Dermis blood vessel endothelial cell (primary cell): ENCODE measurements at regions not wholly inside any gene's neighbourhood (a gene's known extent, or its start where the extent isn't known, plus 50 kb on each side); places are given as distances from the start of the nearest gene placed in this dataset.
"Not testable (repeated sequence)": the region's sequence is repeated elsewhere in the genome, so short reads cannot be mapped to it uniquely, and the experiment has no call there.

Source experiments
- DNase-seq: peaks from one replicate; pipeline ENCODE4 v3.0.0; 2010

DNA sequence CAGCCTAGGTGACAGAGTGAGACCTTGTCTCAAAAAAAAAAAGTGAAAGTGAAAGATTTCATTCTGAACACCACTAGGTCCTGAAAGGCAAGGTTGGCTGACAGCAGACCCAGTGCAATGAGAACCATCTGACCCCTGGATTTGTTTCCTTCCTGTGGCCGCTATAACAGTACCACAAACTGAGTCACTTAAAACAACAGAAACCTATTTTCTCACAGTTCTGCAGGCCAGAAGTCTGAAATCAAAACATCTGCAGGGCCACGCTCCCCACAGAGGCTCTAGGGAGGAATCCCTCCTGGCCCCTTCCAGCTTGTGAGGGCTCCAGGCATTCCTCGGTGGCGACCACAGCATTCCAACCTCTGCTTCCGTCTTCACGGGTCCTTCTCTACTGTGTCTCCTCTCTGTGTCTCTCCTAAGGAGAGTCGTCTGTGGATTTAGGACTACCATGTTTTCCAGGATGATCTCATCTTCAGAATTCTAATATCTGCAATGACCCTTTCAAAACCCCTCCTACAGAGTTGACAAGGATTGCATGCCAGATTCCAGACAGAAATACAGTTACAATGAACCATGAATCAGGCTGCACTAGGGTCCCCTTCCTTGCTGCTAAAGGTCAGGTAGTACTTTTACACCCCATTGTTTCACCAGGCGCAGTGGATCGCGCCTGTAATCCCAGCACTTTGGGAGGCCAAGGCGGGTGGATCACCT is 78.0 kb upstream of the ADGRL1 start:
- DNase-seq, result peak; percentile 86

DNA sequence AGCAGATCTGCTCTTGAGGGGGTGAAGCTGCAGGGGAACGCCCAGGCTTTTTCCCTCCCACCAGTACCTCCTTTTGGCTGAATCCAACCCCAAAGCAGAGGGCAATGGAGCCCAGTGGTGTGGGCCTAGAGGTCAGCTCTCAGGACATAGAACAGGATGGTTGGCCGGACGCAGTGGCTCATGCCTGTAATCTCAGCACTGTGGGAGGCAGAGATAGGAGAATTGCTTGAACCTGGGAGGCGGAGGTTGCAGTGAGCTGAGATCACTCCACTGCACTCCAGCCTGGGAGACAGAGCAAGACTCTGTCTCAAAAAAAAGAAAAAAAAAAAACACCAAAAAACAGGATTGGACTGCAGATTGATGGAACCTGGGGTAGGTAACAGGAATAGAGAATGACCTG is 73.3 kb upstream of the ADGRL1 start:
- DNase-seq, result not testable (repeated sequence)

DNA sequence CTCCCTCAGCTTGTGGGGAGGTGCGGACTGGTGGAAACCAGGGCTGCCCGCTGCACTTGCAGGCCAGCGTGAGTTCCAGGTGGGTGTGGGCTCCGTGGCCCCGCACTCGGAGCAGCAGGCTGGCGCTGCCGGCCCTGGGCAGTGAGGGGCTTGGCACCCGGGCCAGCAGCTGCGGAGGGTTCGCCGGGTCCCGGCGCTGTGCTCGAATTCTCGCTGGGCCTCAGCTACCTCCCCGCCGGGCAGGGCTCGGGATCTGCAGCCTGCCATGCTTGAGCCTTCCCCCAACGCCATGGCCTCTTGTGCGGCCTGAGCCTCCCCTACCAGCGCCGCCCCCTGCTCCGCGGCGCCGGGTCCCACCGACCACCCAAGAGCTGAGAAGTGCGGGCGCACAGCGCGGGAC is 71.6 kb upstream of the ADGRL1 start:
- DNase-seq, result no peak

DNA sequence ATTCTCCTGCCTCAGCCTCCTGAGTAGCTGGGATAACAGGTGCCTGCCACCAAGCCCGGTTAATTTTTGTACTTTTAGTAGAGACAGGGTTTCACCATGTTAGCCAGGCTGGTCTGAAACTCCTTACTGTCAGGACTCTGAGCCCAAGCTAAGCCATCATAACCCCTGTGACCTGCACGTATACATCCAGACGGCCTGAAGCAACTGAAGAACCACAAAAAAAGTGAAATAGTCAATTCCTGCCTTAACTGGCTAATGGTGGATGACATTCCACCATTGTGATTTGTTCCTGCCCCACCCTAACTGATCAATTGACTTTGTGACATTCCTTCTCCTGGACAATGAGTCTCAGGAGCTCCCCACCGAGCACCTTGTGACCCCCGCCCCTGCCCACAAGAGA is 69.9 kb upstream of the ADGRL1 start:
- not testable (repeated sequence) for DNase-seq

DNA sequence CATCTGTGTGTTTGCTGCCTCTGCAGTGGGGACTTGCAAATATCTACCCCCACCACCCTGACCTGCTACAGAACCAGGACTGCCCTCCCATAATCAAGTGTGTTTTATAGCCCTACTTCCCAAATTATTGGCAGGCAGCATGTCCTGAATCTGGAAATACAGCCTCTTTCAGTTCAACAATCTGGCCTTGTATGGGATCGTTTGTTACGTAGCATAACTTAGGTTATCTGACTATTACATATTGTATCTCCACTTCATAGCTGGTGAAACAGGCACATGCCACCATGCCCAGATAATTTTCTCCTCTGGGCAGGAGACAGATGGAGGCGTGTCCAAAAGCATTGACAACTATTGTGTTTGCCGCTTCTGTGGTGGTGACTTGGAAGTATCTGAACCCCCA is 66.7 kb upstream of the ADGRL1 start:
- DNase-seq, result no peak

DNA sequence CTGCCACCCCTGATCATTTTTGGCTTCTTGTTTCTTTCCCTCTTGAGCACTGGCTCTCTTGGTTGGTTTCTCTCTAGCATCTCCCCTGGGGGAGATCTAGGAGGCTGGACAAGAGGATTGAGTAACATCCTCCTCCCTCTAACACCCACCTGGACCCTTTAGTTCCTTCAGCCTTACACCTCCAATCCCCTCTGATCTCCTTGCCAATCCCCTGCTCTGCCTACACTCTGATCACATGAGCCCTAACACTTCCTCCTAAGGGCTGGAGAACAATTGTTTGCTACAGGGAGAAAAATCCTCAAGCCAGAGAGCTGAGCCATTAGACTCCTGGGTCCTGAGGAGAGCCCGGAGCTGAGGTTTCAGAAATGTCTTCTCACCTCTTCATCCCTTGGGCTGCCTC is 65.9 kb upstream of the ADGRL1 start:
- peak; percentile 29 for DNase-seq

DNA sequence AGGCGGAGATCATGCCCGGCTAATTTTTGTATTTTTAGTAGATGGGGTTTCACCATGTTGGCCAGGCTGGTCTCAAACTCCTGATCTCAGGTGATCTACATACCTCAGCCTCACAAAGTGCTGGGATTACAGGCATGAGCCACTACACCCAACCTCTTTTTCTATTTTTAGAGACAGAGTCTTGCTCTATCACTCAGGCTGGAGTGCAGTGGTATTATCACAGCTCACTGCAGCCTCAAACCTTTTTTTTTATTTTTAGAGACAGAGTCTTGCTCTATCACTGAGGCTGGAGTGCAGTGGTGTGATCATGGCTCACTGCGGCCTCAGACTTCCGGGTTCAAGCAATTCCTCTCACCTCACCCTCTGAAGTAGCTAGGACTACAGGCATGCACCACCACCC is 64.6 kb upstream of the ADGRL1 start:
- DNase-seq, result not testable (repeated sequence)

DNA sequence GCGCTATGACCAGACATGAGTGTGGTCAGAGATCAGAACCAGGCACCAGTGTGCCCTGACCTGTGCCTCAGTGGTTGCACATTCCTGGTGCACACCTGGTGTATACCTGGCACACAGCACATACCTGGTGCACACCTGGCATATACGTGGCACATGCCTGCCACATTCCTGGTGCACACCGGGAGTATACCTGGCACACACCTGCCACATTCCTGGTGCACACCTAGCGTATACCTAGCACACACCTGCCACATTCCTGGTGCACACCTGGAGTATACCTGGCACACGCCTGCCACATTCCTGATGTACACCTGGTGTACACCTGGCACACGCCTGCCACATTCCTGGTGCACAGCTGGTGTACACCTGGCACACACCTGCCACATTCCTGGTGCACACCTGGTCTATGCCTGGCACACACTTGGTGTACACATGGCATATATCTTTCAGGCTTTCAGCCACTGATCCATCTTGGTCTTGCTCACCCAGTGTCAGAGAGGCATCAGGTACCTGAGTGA is 61.3 kb upstream of the ADGRL1 start:
- DNase-seq, result no peak

DNA sequence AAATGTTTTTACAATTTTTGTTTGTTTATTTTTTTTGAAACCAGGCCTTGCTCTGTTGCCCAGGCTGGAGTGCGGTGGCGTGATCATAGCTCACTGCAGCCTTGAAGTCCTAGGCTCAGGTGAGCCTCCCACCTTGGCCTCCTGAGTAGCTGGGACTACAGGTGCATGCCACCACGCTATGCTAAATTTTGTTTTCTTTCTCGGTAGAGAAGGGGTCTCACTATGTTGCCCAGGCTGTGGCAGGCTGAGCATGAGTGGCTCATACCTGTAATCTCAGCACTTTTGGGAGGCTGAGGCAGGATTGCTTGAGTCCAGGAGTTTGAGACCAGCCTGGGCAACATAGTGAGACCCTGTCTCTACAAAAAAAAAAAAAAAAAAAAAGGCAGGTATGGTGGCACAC is 60.2 kb upstream of the ADGRL1 start:
- DNase-seq, result not testable (repeated sequence)

DNA sequence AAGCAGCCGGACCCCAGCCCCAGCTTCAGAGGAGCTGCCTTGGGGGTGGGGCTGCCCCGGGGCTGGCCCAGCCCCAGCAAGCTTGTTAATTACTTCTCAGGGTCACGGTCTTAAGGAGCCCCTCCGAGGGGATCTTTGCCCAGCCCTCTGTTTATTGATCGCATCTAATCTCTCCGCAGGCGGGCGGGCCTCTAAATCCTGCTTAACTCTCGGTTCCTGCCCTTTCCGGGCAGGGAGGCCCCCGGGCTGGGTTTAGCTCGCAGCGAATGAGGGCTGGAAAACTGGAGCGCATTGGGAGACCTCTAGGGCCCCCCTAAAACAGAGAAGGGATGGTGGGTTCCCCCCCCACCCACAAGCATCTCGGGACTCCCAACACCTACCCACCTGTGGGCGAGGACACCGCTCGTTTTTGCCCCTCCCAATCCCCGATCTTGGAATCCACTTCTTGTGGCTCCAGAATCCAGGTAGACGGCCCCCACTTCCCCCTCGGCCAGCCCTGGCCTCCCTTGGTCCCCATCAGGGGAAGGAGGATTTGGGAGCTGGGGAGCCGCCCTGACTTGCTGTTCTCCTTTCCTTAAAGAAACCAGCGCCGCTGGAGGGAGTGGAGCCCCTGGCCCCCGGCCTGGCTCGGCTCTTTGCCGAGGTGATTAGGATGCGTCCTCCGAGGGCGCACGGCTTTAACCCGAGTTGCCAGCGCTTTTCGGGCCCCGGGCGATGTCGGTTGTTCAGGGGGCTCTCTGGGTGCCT is 59.5 kb upstream of the ADGRL1 start:
- no peak for DNase-seq

DNA sequence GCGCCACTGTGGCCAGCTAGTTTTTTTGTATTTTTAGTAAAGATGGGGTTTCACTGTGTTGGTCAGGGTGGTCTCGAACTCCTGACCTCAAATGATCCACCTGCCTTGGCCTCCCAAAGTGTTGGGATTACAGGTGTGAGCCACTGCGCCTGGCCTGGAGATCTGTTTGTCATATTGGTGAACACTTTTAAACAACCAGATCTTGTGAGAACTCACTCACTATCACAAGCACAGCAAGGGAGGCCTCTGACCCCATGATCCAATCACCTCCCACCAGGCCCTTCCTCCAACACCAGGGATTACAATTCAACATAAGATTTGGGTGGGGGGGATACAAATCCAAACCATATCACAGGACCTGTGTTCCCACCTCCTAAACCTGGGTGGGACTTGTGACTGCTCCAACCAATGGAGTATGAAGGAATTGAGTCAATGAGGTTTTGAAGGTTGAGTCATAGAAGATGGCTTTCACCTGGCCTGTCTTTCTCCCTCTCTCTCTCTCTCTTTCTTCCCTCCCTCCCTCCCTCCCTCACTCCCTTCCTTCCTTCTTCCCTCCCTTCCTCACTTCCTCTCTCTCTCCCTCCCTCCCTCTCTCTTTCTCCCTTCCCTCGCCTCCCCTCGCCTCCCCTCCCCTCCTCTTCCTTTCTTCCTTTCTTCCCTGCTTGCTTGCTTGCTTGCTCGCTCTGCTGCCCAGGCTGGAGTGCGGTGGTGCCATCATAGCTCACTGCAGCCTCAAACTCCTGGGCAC is 50.1 kb upstream of the ADGRL1 start:
- DNase-seq, result not testable (repeated sequence)
